ENCODE measurements at regions not wholly inside any gene's neighbourhood (a gene's known extent, or its start where the extent isn't known, plus 50 kb on each side); places are given as distances from the start of the nearest gene placed in this dataset.

DNA sequence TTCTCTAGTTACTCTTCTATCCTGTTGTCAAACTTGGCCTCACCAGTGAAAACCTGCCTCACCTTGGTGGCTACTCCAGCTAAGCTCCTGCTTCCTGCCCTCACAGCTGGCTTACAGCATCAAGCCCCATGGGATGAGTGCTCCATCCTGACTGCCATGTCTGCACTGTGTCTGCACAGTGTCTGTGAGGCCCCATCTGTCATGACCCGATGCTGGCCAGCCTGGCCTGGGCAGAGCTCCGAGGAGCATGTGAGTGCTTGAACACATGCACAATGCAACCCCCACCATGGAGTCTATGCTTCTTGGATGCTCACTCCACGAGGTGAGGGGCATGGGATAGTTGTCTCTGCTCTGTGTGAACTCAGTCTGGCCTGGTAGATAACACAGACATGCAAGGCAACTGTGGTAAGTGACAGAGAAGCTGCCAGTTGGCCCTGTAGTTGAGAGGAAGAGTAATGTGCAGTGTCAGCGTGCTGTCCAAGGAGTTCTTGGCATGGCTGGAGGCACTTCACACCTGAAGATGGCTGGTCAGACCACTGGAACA is 207.1 kb upstream of the ZNF32 start:
- H3K4me3 ChIP-seq (ENCODE audit: low read length): no peak overlapping the region
- TF ChIP-seq, protein P1, sequence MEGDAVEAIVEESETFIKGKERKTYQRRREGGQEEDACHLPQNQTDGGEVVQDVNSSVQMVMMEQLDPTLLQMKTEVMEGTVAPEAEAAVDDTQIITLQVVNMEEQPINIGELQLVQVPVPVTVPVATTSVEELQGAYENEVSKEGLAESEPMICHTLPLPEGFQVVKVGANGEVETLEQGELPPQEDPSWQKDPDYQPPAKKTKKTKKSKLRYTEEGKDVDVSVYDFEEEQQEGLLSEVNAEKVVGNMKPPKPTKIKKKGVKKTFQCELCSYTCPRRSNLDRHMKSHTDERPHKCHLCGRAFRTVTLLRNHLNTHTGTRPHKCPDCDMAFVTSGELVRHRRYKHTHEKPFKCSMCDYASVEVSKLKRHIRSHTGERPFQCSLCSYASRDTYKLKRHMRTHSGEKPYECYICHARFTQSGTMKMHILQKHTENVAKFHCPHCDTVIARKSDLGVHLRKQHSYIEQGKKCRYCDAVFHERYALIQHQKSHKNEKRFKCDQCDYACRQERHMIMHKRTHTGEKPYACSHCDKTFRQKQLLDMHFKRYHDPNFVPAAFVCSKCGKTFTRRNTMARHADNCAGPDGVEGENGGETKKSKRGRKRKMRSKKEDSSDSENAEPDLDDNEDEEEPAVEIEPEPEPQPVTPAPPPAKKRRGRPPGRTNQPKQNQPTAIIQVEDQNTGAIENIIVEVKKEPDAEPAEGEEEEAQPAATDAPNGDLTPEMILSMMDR (conservative IDR thresholded peaks at IDR 0.05; ENCODE audit: low read depth, low read length): no peak
- no peak for DNase-seq (ENCODE audit: low read depth)

DNA sequence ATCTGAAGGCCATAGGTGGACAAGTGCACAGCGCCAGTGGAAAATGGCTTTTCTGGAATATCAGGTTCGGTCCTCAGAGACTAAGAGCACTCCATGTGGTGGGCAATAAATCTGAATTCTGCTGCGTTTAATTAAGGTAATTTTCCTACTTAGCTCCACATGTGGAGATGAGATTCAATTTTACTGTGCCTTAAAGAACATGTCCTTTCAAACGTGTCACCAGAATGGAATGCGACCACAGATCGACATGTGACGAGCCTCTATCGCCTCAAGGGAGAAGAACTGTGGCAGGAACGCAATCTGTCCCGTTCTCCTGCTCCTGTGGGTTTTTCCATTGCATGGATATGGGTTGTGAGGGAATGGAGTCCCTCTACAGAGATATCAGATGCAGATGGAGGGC is 205.3 kb upstream of the ZNF32 start:
- DNase-seq (ENCODE audit: low read depth): no peak
- H3K4me3 ChIP-seq (ENCODE audit: low read length): no peak overlapping the region
- TF ChIP-seq, protein P1 (conservative IDR thresholded peaks at IDR 0.05; ENCODE audit: low read depth, low read length): no peak

DNA sequence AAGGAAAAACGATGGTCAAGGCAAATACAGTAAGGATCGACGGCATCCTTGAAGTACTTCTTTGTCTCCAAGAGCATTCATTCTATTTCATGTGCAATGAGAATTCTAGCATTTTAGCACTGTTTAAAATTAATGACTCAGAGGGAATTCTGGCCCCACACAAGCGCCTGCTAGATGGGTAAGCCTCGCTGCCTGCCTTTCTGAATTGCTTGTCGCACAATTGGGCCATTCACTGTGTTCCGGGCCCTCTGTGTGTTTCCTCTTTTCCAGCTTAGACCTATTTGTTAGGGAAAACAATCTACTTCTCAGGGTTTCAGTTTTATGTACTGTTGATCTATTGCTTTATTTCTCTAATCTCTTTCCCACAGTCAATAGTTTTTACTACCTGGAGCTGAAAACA is 204.7 kb upstream of the ZNF32 start:
- no peak overlapping the region for H3K4me3 ChIP-seq (ENCODE audit: low read length)
- no peak for DNase-seq (ENCODE audit: low read depth)
- TF ChIP-seq, protein P1 (conservative IDR thresholded peaks at IDR 0.05; ENCODE audit: low read depth, low read length): no peak

DNA sequence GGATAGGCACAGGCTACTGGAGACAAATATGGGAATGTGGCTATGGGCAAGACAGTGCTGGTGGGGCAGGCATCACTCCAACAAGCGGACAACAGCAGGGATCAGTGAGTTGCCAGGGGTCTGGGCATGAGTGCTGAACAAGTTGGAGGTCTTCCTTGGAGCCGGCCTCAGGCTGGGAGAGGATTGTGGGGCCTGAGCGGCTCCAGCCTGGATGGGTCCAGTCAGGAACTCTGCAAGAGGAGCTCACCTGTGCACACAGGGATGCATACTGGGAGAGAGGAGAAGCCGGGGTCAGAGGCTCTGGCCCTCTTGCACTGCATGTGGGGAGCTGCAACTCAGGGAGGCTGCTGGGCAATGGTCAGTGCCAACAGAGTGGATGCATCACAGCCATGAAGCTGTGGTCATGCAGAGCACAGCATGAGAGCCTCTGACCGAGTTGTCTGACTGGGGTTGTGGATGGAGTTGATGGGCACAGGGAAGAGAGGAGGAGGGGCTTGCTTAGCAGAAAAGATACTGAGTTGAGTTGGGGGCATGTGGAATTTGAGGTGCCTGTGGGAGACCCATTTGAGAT is 204.0 kb upstream of the ZNF32 start:
- TF ChIP-seq, protein P1 (conservative IDR thresholded peaks at IDR 0.05; ENCODE audit: low read depth, low read length): no peak
- no peak overlapping the region for H3K4me3 ChIP-seq (ENCODE audit: low read length)
- DNase-seq (ENCODE audit: low read depth): no peak

DNA sequence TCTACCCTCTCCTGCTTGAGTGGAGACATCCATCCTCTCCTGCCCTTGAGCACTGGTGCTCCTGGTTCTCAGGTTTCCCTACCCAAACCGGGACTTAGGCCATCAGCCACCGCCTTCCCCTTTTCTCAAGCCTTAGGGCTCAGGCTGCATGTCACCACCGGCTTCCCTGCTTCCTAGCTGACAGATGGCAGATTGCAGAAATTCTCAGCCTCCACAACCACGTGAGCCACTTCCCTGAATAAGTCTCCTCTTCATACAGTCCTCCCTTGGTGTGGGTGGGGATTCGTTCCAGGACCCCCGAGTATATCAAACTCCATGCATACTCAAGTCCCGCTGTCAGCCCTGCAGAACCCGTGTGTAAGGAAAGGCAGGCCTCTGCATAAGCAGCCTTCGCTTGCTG is 203.5 kb upstream of the ZNF32 start:
- no peak overlapping the region for H3K4me3 ChIP-seq (ENCODE audit: low read length)
- TF ChIP-seq, protein P1 (conservative IDR thresholded peaks at IDR 0.05; ENCODE audit: low read depth, low read length): no peak
- DNase-seq (ENCODE audit: low read depth): no peak

DNA sequence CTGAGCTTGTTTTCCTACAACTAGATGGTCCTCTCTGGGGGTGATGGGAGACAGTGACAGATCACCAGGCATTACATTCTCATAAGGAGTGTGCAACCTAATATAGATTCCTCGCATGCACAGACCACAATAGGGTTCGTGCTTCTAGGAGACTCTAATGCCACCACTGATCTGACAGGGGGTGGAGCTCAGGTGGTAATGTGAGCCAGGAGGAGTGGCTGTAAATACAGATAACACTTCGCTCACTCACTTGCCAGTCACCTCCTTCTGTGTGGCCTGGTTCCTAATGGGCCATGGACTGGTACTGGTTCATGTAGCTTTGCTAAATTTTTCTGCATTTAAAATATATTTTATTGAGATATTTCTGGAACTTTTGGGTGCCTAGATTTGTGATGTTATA is 202.3 kb upstream of the ZNF32 start:
- TF ChIP-seq, protein P1 (conservative IDR thresholded peaks at IDR 0.05; ENCODE audit: low read depth, low read length): no peak
- H3K4me3 ChIP-seq (ENCODE audit: low read length): no peak overlapping the region
- DNase-seq (ENCODE audit: low read depth): no peak

DNA sequence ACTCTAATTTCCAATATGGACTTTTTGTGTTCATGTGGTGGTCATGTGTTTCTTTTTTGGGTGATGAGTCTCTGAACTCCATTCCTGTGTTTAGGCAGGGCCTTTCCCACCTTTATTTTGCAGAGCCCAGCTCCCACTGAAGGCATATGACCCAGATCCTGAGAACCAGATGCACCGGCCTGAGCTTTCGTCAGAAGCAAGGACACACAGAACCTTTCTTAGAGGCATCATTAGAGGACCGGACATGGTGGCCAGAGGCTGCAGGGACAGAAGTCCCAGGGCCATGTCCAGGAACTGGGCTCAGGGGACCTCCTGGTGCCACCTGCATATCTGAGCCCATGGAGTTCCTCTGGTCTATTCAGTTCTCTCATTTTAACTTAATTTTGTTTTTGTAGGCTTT is 200.9 kb upstream of the ZNF32 start:
- TF ChIP-seq, protein P1 (conservative IDR thresholded peaks at IDR 0.05; ENCODE audit: low read depth, low read length): no peak
- H3K4me3 ChIP-seq (ENCODE audit: low read length): no peak overlapping the region
- DNase-seq (ENCODE audit: low read depth): no peak
